ENCODE measurements at regions not wholly inside any gene's neighbourhood (a gene's known extent, or its start where the extent isn't known, plus 50 kb on each side); places are given as distances from the start of the nearest gene placed in this dataset.

GRCh38 chr1:234554218-234554697 is 55.7 kb downstream of the IRF2BP2 start:
- POLR2A ChIA-PET: interaction anchor here (0.6 kb wide), 1 partner anchor 59 kb away, joined by 4 read pairs; no protein-coding TSS in a partner anchor
- H3K4me1 Mint-ChIP-seq (ENCODE audit: low read depth): no peaks in the 10 kb centered on the region
- H3K9me3 Mint-ChIP-seq (ENCODE audit: insufficient read depth): no peaks in the 10 kb centered on the region
- no peak for DNase-seq
- no peak for ATAC-seq
- CTCF ChIA-PET: no interaction called here
- no peak overlapping the region for H3K27ac Mint-ChIP-seq
- no peaks in the 10 kb centered on the region for H3K27me3 Mint-ChIP-seq (ENCODE audit: low read depth)
- H3K36me3 Mint-ChIP-seq (ENCODE audit: low read depth): no peaks in the 10 kb centered on the region
- no peak overlapping the region for H3K4me3 Mint-ChIP-seq

- ATAC-seq: no peak
Measured at GRCh38 chr1:234553240-234554188, 56.5 kb downstream of the IRF2BP2 start.

GRCh38 chr1:234551032-234551378 is 59.0 kb downstream of the IRF2BP2 start:
- CTCF ChIA-PET: no interaction called here

More at GRCh38 chr1:234553240-234554188, 56.5 kb downstream of the IRF2BP2 start:
- H3K27ac Mint-ChIP-seq: no peak overlapping the region
- H3K36me3 Mint-ChIP-seq (ENCODE audit: low read depth): no peaks in the 10 kb centered on the region
- no peak for DNase-seq
- H3K9me3 Mint-ChIP-seq (ENCODE audit: insufficient read depth): no peaks in the 10 kb centered on the region
- ChIA-PET POLR2A (interaction anchor here (0.6 kb wide), 1 partner anchor 59 kb away, joined by 4 read pairs; no protein-coding TSS in a partner anchor), CTCF (no interaction called here)
- H3K4me1 Mint-ChIP-seq (ENCODE audit: low read depth): no peaks in the 10 kb centered on the region
- no peak overlapping the region for H3K4me3 Mint-ChIP-seq
- no peaks in the 10 kb centered on the region for H3K27me3 Mint-ChIP-seq (ENCODE audit: low read depth)

GRCh38 chr1:234550341-234551031 is 59.5 kb downstream of the IRF2BP2 start:
- ChIA-PET CTCF (no interaction called here), POLR2A (no interaction called here)
- ATAC-seq (no peak), DNase-seq (no peak)
- H3K36me3 Mint-ChIP-seq (ENCODE audit: low read depth): no peaks in the 10 kb centered on the region
- peaks cover 5% of the 10 kb centered on the region for H3K4me1 Mint-ChIP-seq (ENCODE audit: low read depth)
- H3K27me3 Mint-ChIP-seq (ENCODE audit: low read depth): no peaks in the 10 kb centered on the region
- H3K9me3 Mint-ChIP-seq (ENCODE audit: insufficient read depth): no peaks in the 10 kb centered on the region
- no peak overlapping the region for H3K27ac Mint-ChIP-seq
- no peak overlapping the region for H3K4me3 Mint-ChIP-seq

More at GRCh38 chr1:234551032-234551378, 59.0 kb downstream of the IRF2BP2 start:
- Mint-ChIP-seq H3K36me3 (ENCODE audit: low read depth) (no peaks in the 10 kb centered on the region), H3K9me3 (ENCODE audit: insufficient read depth) (no peaks in the 10 kb centered on the region), H3K27me3 (ENCODE audit: low read depth) (no peaks in the 10 kb centered on the region), H3K4me1 (ENCODE audit: low read depth) (no peaks in the 10 kb centered on the region), H3K4me3 (no peak overlapping the region), H3K27ac (no peak overlapping the region)
- ATAC-seq: no peak
- DNase-seq: no peak
- POLR2A ChIA-PET: no interaction called here

- H3K9me3 Mint-ChIP-seq (ENCODE audit: insufficient read depth): no peaks in the 10 kb centered on the region
- ChIA-PET CTCF (no interaction called here), POLR2A (no interaction called here)
- no peaks in the 10 kb centered on the region for H3K36me3 Mint-ChIP-seq (ENCODE audit: low read depth)
- no peak for DNase-seq
- no peaks in the 10 kb centered on the region for H3K27me3 Mint-ChIP-seq (ENCODE audit: low read depth)
- H3K4me1 Mint-ChIP-seq (ENCODE audit: low read depth): peaks cover 14% of the 10 kb centered on the region
- no peak overlapping the region for H3K4me3 Mint-ChIP-seq
- no peak overlapping the region for H3K27ac Mint-ChIP-seq
- no peak for ATAC-seq
Measured at GRCh38 chr1:234549447-234550021, 60.4 kb downstream of the IRF2BP2 start.

- Mint-ChIP-seq H3K27me3 (ENCODE audit: low read depth) (no peaks in the 10 kb centered on the region), H3K4me3 (no peak overlapping the region), H3K9me3 (ENCODE audit: insufficient read depth) (no peaks in the 10 kb centered on the region), H3K36me3 (ENCODE audit: low read depth) (no peaks in the 10 kb centered on the region), H3K27ac (peak overlapping the region; percentile 29), H3K4me1 (ENCODE audit: low read depth) (peaks cover 29% of the 10 kb centered on the region)
- DNase-seq (no peak), ATAC-seq (no peak)
- ChIA-PET CTCF (no interaction called here), POLR2A (no interaction called here)
Measured at GRCh38 chr1:234546890-234547788, 62.8 kb downstream of the IRF2BP2 start.

GRCh38 chr1:234546387-234546704 is 63.6 kb downstream of the IRF2BP2 start:
- DNase-seq (no peak), ATAC-seq (no peak)
- Mint-ChIP-seq H3K9me3 (ENCODE audit: insufficient read depth) (no peaks in the 10 kb centered on the region), H3K4me3 (no peak overlapping the region), H3K36me3 (ENCODE audit: low read depth) (no peaks in the 10 kb centered on the region), H3K4me1 (ENCODE audit: low read depth) (peaks cover 29% of the 10 kb centered on the region), H3K27ac (no peak overlapping the region), H3K27me3 (ENCODE audit: low read depth) (no peaks in the 10 kb centered on the region)
- POLR2A ChIA-PET: no interaction called here
- CTCF ChIA-PET: no interaction called here

GRCh38 chr1:234545517-234546386 is 64.2 kb downstream of the IRF2BP2 start:
- POLR2A ChIA-PET: no interaction called here
- Mint-ChIP-seq H3K4me1 (ENCODE audit: low read depth) (peaks cover 29% of the 10 kb centered on the region), H3K36me3 (ENCODE audit: low read depth) (no peaks in the 10 kb centered on the region), H3K9me3 (ENCODE audit: insufficient read depth) (no peaks in the 10 kb centered on the region), H3K27me3 (ENCODE audit: low read depth) (no peaks in the 10 kb centered on the region), H3K27ac (peak overlapping the region; percentile 11), H3K4me3 (no peak overlapping the region)
- CTCF ChIA-PET: interaction anchor here (3.0 kb wide), 1 partner anchor 45 kb away, joined by 21 read pairs; no protein-coding TSS in a partner anchor
- ATAC-seq (no peak), DNase-seq (no peak)

GRCh38 chr1:234544087-234544579 is 65.2 kb upstream of the TARBP1 start:
- no peaks in the 10 kb centered on the region for H3K36me3 Mint-ChIP-seq (ENCODE audit: low read depth)
- no peaks in the 10 kb centered on the region for H3K9me3 Mint-ChIP-seq (ENCODE audit: insufficient read depth)
- H3K4me1 Mint-ChIP-seq (ENCODE audit: low read depth): peaks cover 29% of the 10 kb centered on the region
- DNase-seq: peak; percentile 37
- ATAC-seq: peak; percentile 70
- no peaks in the 10 kb centered on the region for H3K27me3 Mint-ChIP-seq (ENCODE audit: low read depth)
- peak overlapping the region; percentile 74 for H3K27ac Mint-ChIP-seq
- ChIA-PET POLR2A (interaction anchor here (0.6 to 1.7 kb wide), 2 partner anchors 65 to 67 kb away, joined by 3 to 5 read pairs; no protein-coding TSS in a partner anchor), CTCF (interaction anchor here (0.6 to 3.0 kb wide), 7 partner anchors 8 to 564 kb away, joined by 3 to 21 read pairs (median 4); no protein-coding TSS in a partner anchor)
- H3K4me3 Mint-ChIP-seq: peak overlapping the region; percentile 1

- no peaks in the 10 kb centered on the region for H3K9me3 Mint-ChIP-seq (ENCODE audit: insufficient read depth)
- H3K4me1 Mint-ChIP-seq (ENCODE audit: low read depth): peaks cover 29% of the 10 kb centered on the region
- peak overlapping the region; percentile 74 for H3K27ac Mint-ChIP-seq
- ChIA-PET CTCF (interaction anchor here (0.6 to 3.0 kb wide), 8 partner anchors 9 to 583 kb away, joined by 3 to 21 read pairs (median 4); no protein-coding TSS in a partner anchor), POLR2A (interaction anchor here (1.7 kb wide), 1 partner anchor 68 kb away, joined by 5 read pairs; no protein-coding TSS in a partner anchor)
- H3K27me3 Mint-ChIP-seq (ENCODE audit: low read depth): no peaks in the 10 kb centered on the region
- no peak for ATAC-seq
- no peaks in the 10 kb centered on the region for H3K36me3 Mint-ChIP-seq (ENCODE audit: low read depth)
- DNase-seq: no peak
- H3K4me3 Mint-ChIP-seq: no peak overlapping the region
Measured at GRCh38 chr1:234543442-234544086, 64.6 kb upstream of the TARBP1 start.
